ENCODE measurements at regions not wholly inside any gene's neighbourhood (a gene's known extent, or its start where the extent isn't known, plus 50 kb on each side); places are given as distances from the start of the nearest gene placed in this dataset.

- DNase-seq: no peak
- Mint-ChIP-seq H3K27me3 (no peaks in the 10 kb centered on the region), H3K36me3 (ENCODE audit: insufficient read depth) (no peaks in the 10 kb centered on the region), H3K9me3 (no peaks in the 10 kb centered on the region), H3K27ac (no peak overlapping the region), H3K4me3 (no peak overlapping the region), H3K4me1 (ENCODE audit: low read depth in 2 of 2) (peaks cover 0 to 2% of the 10 kb centered on the region in 2 donors)
- ATAC-seq (replicated peaks): no peak
These were observed 585.9 kb downstream of the IRS1 start for GRCh38 chr2:226213717-226214116.

GRCh38 chr2:226211439-226211838 lies 588.2 kb downstream of the IRS1 start:
- no peak for ATAC-seq (replicated peaks)
- Mint-ChIP-seq H3K27me3 (no peaks in the 10 kb centered on the region), H3K36me3 (ENCODE audit: insufficient read depth) (no peaks in the 10 kb centered on the region), H3K4me1 (ENCODE audit: low read depth in 2 of 2) (peaks cover 0 to 2% of the 10 kb centered on the region in 2 donors), H3K27ac (no peak overlapping the region), H3K4me3 (no peak overlapping the region), H3K9me3 (no peaks in the 10 kb centered on the region)
- DNase-seq: no peak

- no peaks in the 10 kb centered on the region for H3K4me1 Mint-ChIP-seq (ENCODE audit: low read depth in 2 of 2)
- H3K27ac Mint-ChIP-seq: no peak overlapping the region
- DNase-seq: no peak
- no peaks in the 10 kb centered on the region for H3K9me3 Mint-ChIP-seq
- no peak for ATAC-seq (replicated peaks)
- H3K27me3 Mint-ChIP-seq: no peaks in the 10 kb centered on the region
- no peak overlapping the region for H3K4me3 Mint-ChIP-seq
- no peaks in the 10 kb centered on the region for H3K36me3 Mint-ChIP-seq (ENCODE audit: insufficient read depth)
These were observed 590.9 kb downstream of the IRS1 start for GRCh38 chr2:226208726-226209125.

GRCh38 chr2:226207671-226208070 lies 591.9 kb downstream of the IRS1 start:
- Mint-ChIP-seq H3K9me3 (no peaks in the 10 kb centered on the region), H3K36me3 (ENCODE audit: insufficient read depth) (no peaks in the 10 kb centered on the region), H3K27me3 (no peaks in the 10 kb centered on the region), H3K4me1 (ENCODE audit: low read depth in 2 of 2) (no peaks in the 10 kb centered on the region), H3K27ac (no peak overlapping the region), H3K4me3 (no peak overlapping the region)
- DNase-seq: no peak
- ATAC-seq (replicated peaks): no peak

- ATAC-seq (replicated peaks) (no peak), DNase-seq (no peak)
- Mint-ChIP-seq H3K27me3 (no peaks in the 10 kb centered on the region), H3K4me3 (no peak overlapping the region), H3K4me1 (ENCODE audit: low read depth in 2 of 2) (no peaks in the 10 kb centered on the region), H3K36me3 (ENCODE audit: insufficient read depth) (no peaks in the 10 kb centered on the region), H3K27ac (no peak overlapping the region), H3K9me3 (no peaks in the 10 kb centered on the region)
These were observed 600.1 kb downstream of the IRS1 start for GRCh38 chr2:226199555-226199954.

- Mint-ChIP-seq H3K4me1 (ENCODE audit: low read depth in 2 of 2) (no peaks in the 10 kb centered on the region), H3K36me3 (ENCODE audit: insufficient read depth) (no peaks in the 10 kb centered on the region), H3K27me3 (no peaks in the 10 kb centered on the region), H3K9me3 (no peaks in the 10 kb centered on the region), H3K27ac (no peak overlapping the region), H3K4me3 (no peak overlapping the region)
- no peak for DNase-seq
- no peak for ATAC-seq (replicated peaks)
These were observed 600.7 kb downstream of the IRS1 start for GRCh38 chr2:226198956-226199355.

- H3K9me3 Mint-ChIP-seq: peaks cover 0 to 2% of the 10 kb centered on the region in 2 donors
- no peak overlapping the region for H3K27ac Mint-ChIP-seq
- DNase-seq (no peak), ATAC-seq (replicated peaks) (no peak)
- no peak overlapping the region for H3K4me3 Mint-ChIP-seq
- H3K36me3 Mint-ChIP-seq (ENCODE audit: insufficient read depth): no peaks in the 10 kb centered on the region
- H3K4me1 Mint-ChIP-seq (ENCODE audit: low read depth in 2 of 2): no peaks in the 10 kb centered on the region
- H3K27me3 Mint-ChIP-seq: no peaks in the 10 kb centered on the region
These were observed 609.0 kb downstream of the IRS1 start for GRCh38 chr2:226190479-226191252.

- H3K27ac Mint-ChIP-seq: no peak overlapping the region
- DNase-seq: no peak
- no peak for ATAC-seq (replicated peaks)
- H3K9me3 Mint-ChIP-seq: peaks cover 0 to 2% of the 10 kb centered on the region in 2 donors
- H3K27me3 Mint-ChIP-seq: no peaks in the 10 kb centered on the region
- no peaks in the 10 kb centered on the region for H3K4me1 Mint-ChIP-seq (ENCODE audit: low read depth in 2 of 2)
- H3K36me3 Mint-ChIP-seq (ENCODE audit: insufficient read depth): no peaks in the 10 kb centered on the region
- H3K4me3 Mint-ChIP-seq: no peak overlapping the region
These were observed 610.6 kb downstream of the IRS1 start for GRCh38 chr2:226189061-226189460.

GRCh38 chr2:226187616-226188015 lies 612.0 kb downstream of the IRS1 start:
- H3K4me1 Mint-ChIP-seq (ENCODE audit: low read depth in 2 of 2): no peaks in the 10 kb centered on the region
- peaks cover 0 to 2% of the 10 kb centered on the region in 2 donors for H3K9me3 Mint-ChIP-seq
- H3K36me3 Mint-ChIP-seq (ENCODE audit: insufficient read depth): no peaks in the 10 kb centered on the region
- H3K4me3 Mint-ChIP-seq: no peak overlapping the region
- H3K27ac Mint-ChIP-seq: no peak overlapping the region
- no peak for DNase-seq
- ATAC-seq (replicated peaks): no peak
- H3K27me3 Mint-ChIP-seq: no peaks in the 10 kb centered on the region

GRCh38 chr2:226187156-226187555 lies 612.5 kb downstream of the IRS1 start:
- DNase-seq (no peak), ATAC-seq (replicated peaks) (no peak)
- peaks cover under 1 to 2% of the 10 kb centered on the region in 2 donors for H3K9me3 Mint-ChIP-seq
- H3K36me3 Mint-ChIP-seq (ENCODE audit: insufficient read depth): no peaks in the 10 kb centered on the region
- no peak overlapping the region for H3K4me3 Mint-ChIP-seq
- H3K27ac Mint-ChIP-seq: no peak overlapping the region
- no peaks in the 10 kb centered on the region for H3K4me1 Mint-ChIP-seq (ENCODE audit: low read depth in 2 of 2)
- peaks cover 0 to under 1% of the 10 kb centered on the region in 2 donors for H3K27me3 Mint-ChIP-seq

- no peaks in the 10 kb centered on the region for H3K36me3 Mint-ChIP-seq (ENCODE audit: insufficient read depth)
- peaks cover 0 to 6% of the 10 kb centered on the region in 2 donors for H3K27me3 Mint-ChIP-seq
- H3K27ac Mint-ChIP-seq: no peak overlapping the region
- no peak for ATAC-seq (replicated peaks)
- H3K9me3 Mint-ChIP-seq: peaks cover 3 to 5% of the 10 kb centered on the region in 2 donors
- no peaks in the 10 kb centered on the region for H3K4me1 Mint-ChIP-seq (ENCODE audit: low read depth in 2 of 2)
- DNase-seq: no peak
- no peak overlapping the region for H3K4me3 Mint-ChIP-seq
These were observed 613.9 kb downstream of the IRS1 start for GRCh38 chr2:226185616-226186211.

GRCh38 chr2:226184940-226185615 lies 614.5 kb downstream of the IRS1 start:
- Mint-ChIP-seq H3K4me3 (no peak overlapping the region), H3K4me1 (ENCODE audit: low read depth in 2 of 2) (no peaks in the 10 kb centered on the region), H3K27me3 (peaks cover 0 to 6% of the 10 kb centered on the region in 2 donors), H3K36me3 (ENCODE audit: insufficient read depth) (no peaks in the 10 kb centered on the region), H3K9me3 (peaks cover 3 to 5% of the 10 kb centered on the region in 2 donors), H3K27ac (no peak overlapping the region)
- DNase-seq (no peak), ATAC-seq (replicated peaks) (no peak)

- H3K4me1 Mint-ChIP-seq (ENCODE audit: low read depth in 2 of 2): no peaks in the 10 kb centered on the region
- ATAC-seq (replicated peaks) (no peak), DNase-seq (no peak)
- H3K9me3 Mint-ChIP-seq: peaks cover 3 to 5% of the 10 kb centered on the region in 2 donors
- H3K27me3 Mint-ChIP-seq: peaks cover 0 to 6% of the 10 kb centered on the region in 2 donors
- H3K4me3 Mint-ChIP-seq: no peak overlapping the region
- H3K27ac Mint-ChIP-seq: no peak overlapping the region
- H3K36me3 Mint-ChIP-seq (ENCODE audit: insufficient read depth): no peaks in the 10 kb centered on the region
These were observed 615.1 kb downstream of the IRS1 start for GRCh38 chr2:226184540-226184939.

- Mint-ChIP-seq H3K4me1 (ENCODE audit: low read depth in 2 of 2) (no peaks in the 10 kb centered on the region), H3K4me3 (no peak overlapping the region), H3K27ac (no peak overlapping the region), H3K9me3 (peaks cover 5 to 7% of the 10 kb centered on the region in 2 donors), H3K36me3 (ENCODE audit: insufficient read depth) (no peaks in the 10 kb centered on the region), H3K27me3 (peaks cover 0 to 6% of the 10 kb centered on the region in 2 donors)
- ATAC-seq (replicated peaks): no peak
- no peak for DNase-seq
These were observed 616.1 kb downstream of the IRS1 start for GRCh38 chr2:226183550-226183949.

Measured in effector memory CD8-positive, alpha-beta T cell (primary cell).